NCI-H2196 treated with DMSO at 0.1 percent for 48 hours (cell line): ENCODE measurements at regions not wholly inside any gene's neighbourhood (a gene's known extent, or its start where the extent isn't known, plus 50 kb on each side); places are given as distances from the start of the nearest gene placed in this dataset.

Experiments used
- DNase-seq: peaks from one replicate; lab custom pipeline; 2025; ENCODE audit not compliant: unreplicated experiment; lab: John Stamatoyannopoulos, UW

- no peak for DNase-seq
Measured at GRCh38 chr6:139423971-139424667, 49.7 kb upstream of the CITED2 start.
